Testis (tissue), 2 donors: ENCODE measurements at regions not wholly inside any gene's neighbourhood (a gene's known extent, or its start where the extent isn't known, plus 50 kb on each side); places are given as distances from the start of the nearest gene placed in this dataset.

ENCODE experiments used
- CTCF ChIP-seq, 3 experiments: fragments of 450-650 bp in 2 of 3; fragments of 200-600 bp in 1 of 3; sonication (generic) in 1 of 3; IDR thresholded peaks; one replicate each; pipeline ENCODE4 v1.5.1; 2016 to 2019; ENCODE audit warnings: antibody characterized with exemption in 3 of 3, mild to moderate bottlenecking in 2 of 3, moderate library complexity in 1 of 3
- POLR2A ChIP-seq: fragments of 450-650 bp; IDR thresholded peaks from one replicate; pipeline ENCODE4 v1.6.1; 2017; ENCODE audit warnings: antibody characterized with exemption, mild to moderate bottlenecking, moderate library complexity

- TF ChIP-seq CTCF (IDR thresholded peaks at IDR 0.05) (no peak), POLR2A (no peak)
Observed at GRCh38 chr12:61487728-61488127, 772.5 kb upstream of the USP15 start.
